Loucy (cell line): ENCODE measurements at regions not wholly inside any gene's neighbourhood (a gene's known extent, or its start where the extent isn't known, plus 50 kb on each side); places are given as distances from the start of the nearest gene placed in this dataset.

Experiments used
- H2AFZ ChIP-seq: fragments of 200-600 bp; sonication (generic); 2 replicates; pipeline ENCODE4 v1.6.0; 2016; ENCODE audit warnings: antibody characterized with exemption, mild to moderate bottlenecking, low read length, moderate library complexity
- H3F3A ChIP-seq: fragments of 200-600 bp; 2 replicates; pipeline ENCODE4 v1.6.0; 2016; ENCODE audit warnings: antibody characterized with exemption, low read depth, mild to moderate bottlenecking
- H3K27me3 ChIP-seq: fragments of 200-600 bp; sonication (generic); 2 replicates; pipeline ENCODE4 v1.6.1; 2014; ENCODE audit warnings: low read length, mild to moderate bottlenecking; ENCODE audit not compliant: insufficient read depth, poor library complexity, severe bottlenecking
- H3K36me3 ChIP-seq: fragments of 200-600 bp; sonication (generic); 2 replicates; pipeline ENCODE4 v1.6.1; 2016; ENCODE audit warnings: low read length; ENCODE audit not compliant: insufficient read depth
- H3K4me1 ChIP-seq: fragments of 200-600 bp; sonication (generic); 2 replicates; pipeline ENCODE4 v1.5.1; 2014; ENCODE audit warnings: low read length, mild to moderate bottlenecking; ENCODE audit not compliant: insufficient read depth, poor library complexity, severe bottlenecking
- H3K4me2 ChIP-seq: fragments of 200-600 bp; sonication (generic); 2 replicates; pipeline ENCODE4 v1.6.0; 2014; ENCODE audit warnings: antibody characterized with exemption, low read length, low read depth, mild to moderate bottlenecking; ENCODE audit not compliant: poor library complexity, severe bottlenecking
- H3K4me3 ChIP-seq: fragments of 200-600 bp; sonication (generic); 2 replicates; pipeline ENCODE4 v1.5.1; 2014; ENCODE audit warnings: low read length, mild to moderate bottlenecking, mixed read lengths; ENCODE audit not compliant: poor library complexity, severe bottlenecking
- H3K79me2 ChIP-seq: fragments of 200-600 bp; sonication (generic); 2 replicates; pipeline ENCODE4 v1.6.1; 2014; ENCODE audit warnings: low read length; ENCODE audit not compliant: insufficient read depth
- H3K9ac ChIP-seq: fragments of 200-600 bp; sonication (generic); 2 replicates; pipeline ENCODE4 v1.6.0; 2014; ENCODE audit warnings: mild to moderate bottlenecking, low read depth, low read length, moderate library complexity; ENCODE audit not compliant: poor library complexity, severe bottlenecking
- H3K9me2 ChIP-seq: fragments of 200-600 bp; sonication (generic); replicated peaks from 2 replicates; pipeline ENCODE4 v1.6.1; 2016; ENCODE audit warnings: low read depth, low read length, mixed read lengths
- H3K9me3 ChIP-seq: fragments of 200-600 bp; sonication (generic); 2 replicates; pipeline ENCODE4 v1.6.1; 2014; ENCODE audit warnings: mild to moderate bottlenecking, antibody characterized with exemption, low read length, low read depth; ENCODE audit not compliant: insufficient read depth
- H4K20me1 ChIP-seq: fragments of 200-600 bp; sonication (generic); 2 replicates; pipeline ENCODE4 v1.6.0; 2014; ENCODE audit warnings: antibody characterized with exemption, low read length, mild to moderate bottlenecking; ENCODE audit not compliant: insufficient read depth, poor library complexity, severe bottlenecking
- CTCF ChIP-seq: fragments of 200-600 bp; sonication (generic); conservative IDR thresholded peaks from 2 replicates; pipeline ENCODE4 v1.5.1; 2014; ENCODE audit warnings: mild to moderate bottlenecking, antibody characterized with exemption, low read length
- EZH2phosphoT487 ChIP-seq: fragments of 200-600 bp; IDR thresholded peaks from 2 replicates; pipeline ENCODE4 v1.6.1; 2018; ENCODE audit warnings: antibody characterized with exemption, mild to moderate bottlenecking, moderate library complexity, borderline replicate concordance

- Histone ChIP-seq H3K27me3 (no peaks in the 10 kb centered on the region), H2AFZ (no peak overlapping the region), H3K4me1 (peaks cover 26% of the 10 kb centered on the region), H3F3A (no peaks in the 10 kb centered on the region), H3K9me2 (no peaks in the 10 kb centered on the region), H3K9me3 (no peaks in the 10 kb centered on the region), H3K4me2 (no peak overlapping the region), H3K36me3 (no peaks in the 10 kb centered on the region), H3K4me3 (no peak overlapping the region), H4K20me1 (no peaks in the 10 kb centered on the region), H3K9ac (no peak overlapping the region), H3K79me2 (no peaks in the 10 kb centered on the region)
- TF ChIP-seq CTCF (no peak), EZH2phosphoT487 (no peak)
Measured at GRCh38 chr7:17026269-17026668, 144.5 kb upstream of the AGR3 start.

GRCh38 chr7:17027143-17027788 lies 145.5 kb upstream of the AGR3 start:
- Histone ChIP-seq H3K9me2 (no peaks in the 10 kb centered on the region), H3K4me1 (peaks cover 36% of the 10 kb centered on the region), H2AFZ (no peak overlapping the region), H3K79me2 (no peaks in the 10 kb centered on the region), H3K4me3 (no peak overlapping the region), H3K9ac (no peak overlapping the region), H3K9me3 (no peaks in the 10 kb centered on the region), H3K36me3 (no peaks in the 10 kb centered on the region), H4K20me1 (no peaks in the 10 kb centered on the region), H3K27me3 (no peaks in the 10 kb centered on the region), H3F3A (no peaks in the 10 kb centered on the region), H3K4me2 (no peak overlapping the region)
- TF ChIP-seq EZH2phosphoT487, result no peak
- TF ChIP-seq CTCF, result no peak

GRCh38 chr7:17027789-17028152 lies 146.0 kb upstream of the AGR3 start:
- Histone ChIP-seq H3K4me3 (no peak overlapping the region), H3K79me2 (no peaks in the 10 kb centered on the region), H3K27me3 (no peaks in the 10 kb centered on the region), H3K36me3 (no peaks in the 10 kb centered on the region), H3K9ac (no peak overlapping the region), H3K4me2 (no peak overlapping the region), H3K4me1 (peaks cover 39% of the 10 kb centered on the region), H3K9me2 (no peaks in the 10 kb centered on the region), H3F3A (no peaks in the 10 kb centered on the region), H4K20me1 (no peaks in the 10 kb centered on the region), H2AFZ (no peak overlapping the region), H3K9me3 (no peaks in the 10 kb centered on the region)
- TF ChIP-seq EZH2phosphoT487, result no peak
- no peak for TF ChIP-seq CTCF
